Stimulated activated naive CD8-positive, alpha-beta T cell treated with anti-CD3 and anti-CD28 coated beads, Interleukin-15, Interleukin-2, amounts not matched to agents 100 ng/mL and 50 ng/mL, for 24 hours (primary cell): ENCODE measurements at regions not wholly inside any gene's neighbourhood (a gene's known extent, or its start where the extent isn't known, plus 50 kb on each side); places are given as distances from the start of the nearest gene placed in this dataset.

ENCODE experiments used
- H3K27ac Mint-ChIP-seq: one replicate; pipeline ENCODE4 v1.8.0; 2021; ENCODE audit warnings: mild to moderate bottlenecking, mixed read lengths
- H3K27me3 Mint-ChIP-seq: one replicate; pipeline ENCODE4 v1.8.0; 2021; ENCODE audit warnings: mixed read lengths
- H3K36me3 Mint-ChIP-seq: one replicate; pipeline ENCODE4 v1.8.0; 2021; ENCODE audit warnings: low read depth, mixed read lengths
- H3K4me1 Mint-ChIP-seq: one replicate; pipeline ENCODE4 v1.8.0; 2021; ENCODE audit warnings: low read depth, mixed read lengths
- H3K4me3 Mint-ChIP-seq: one replicate; pipeline ENCODE4 v1.8.0; 2021; ENCODE audit warnings: mild to moderate bottlenecking, mixed read lengths
- H3K9me3 Mint-ChIP-seq: one replicate; pipeline ENCODE4 v1.8.0; 2021; ENCODE audit warnings: mixed read lengths

DNA sequence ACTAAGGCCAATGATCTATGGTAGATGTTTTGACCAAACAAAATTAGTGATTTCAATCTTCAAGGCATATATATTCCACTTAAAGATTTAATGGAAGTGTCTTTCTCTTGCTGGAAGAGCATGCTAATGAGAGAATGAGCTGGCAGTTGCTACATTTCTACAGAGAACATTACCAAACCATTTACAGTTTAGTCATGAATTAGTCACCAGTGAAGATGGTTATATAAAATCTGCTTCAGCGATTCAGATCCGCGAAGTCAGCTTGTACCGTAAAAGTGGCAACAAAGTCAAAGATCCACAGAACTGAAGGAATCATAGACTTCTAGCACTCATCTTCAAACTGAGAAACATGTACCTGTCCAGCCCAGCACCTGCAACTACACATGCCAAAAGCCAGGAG, 156.3 kb downstream of the SLITRK5 start:
- Mint-ChIP-seq H3K4me3 (no peak overlapping the region), H3K9me3 (no peaks in the 10 kb centered on the region), H3K4me1 (no peaks in the 10 kb centered on the region), H3K27ac (no peak overlapping the region), H3K27me3 (no peaks in the 10 kb centered on the region), H3K36me3 (no peaks in the 10 kb centered on the region)

DNA sequence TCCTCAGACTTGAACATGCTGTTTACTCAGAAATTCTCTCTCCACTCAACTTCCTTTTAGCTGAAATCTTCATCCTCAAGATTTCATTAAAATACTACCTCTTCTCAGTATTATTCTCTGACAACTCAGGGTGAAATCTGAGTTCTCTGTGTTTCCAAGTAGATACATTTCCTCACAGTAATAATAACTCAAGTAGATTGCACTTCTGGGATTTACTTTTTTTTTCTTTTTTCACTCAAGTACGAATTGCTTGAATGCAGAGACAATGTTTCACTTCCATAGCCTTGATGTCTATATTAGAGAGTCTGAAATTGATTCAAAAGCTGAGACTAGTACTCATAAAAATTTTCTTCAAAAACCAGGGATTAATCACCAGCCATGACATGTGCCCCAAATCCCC, 166.4 kb downstream of the SLITRK5 start:
- H3K27ac Mint-ChIP-seq, result no peak overlapping the region
- no peaks in the 10 kb centered on the region for H3K9me3 Mint-ChIP-seq
- no peaks in the 10 kb centered on the region for H3K27me3 Mint-ChIP-seq
- H3K36me3 Mint-ChIP-seq, result no peaks in the 10 kb centered on the region
- H3K4me3 Mint-ChIP-seq, result no peak overlapping the region
- H3K4me1 Mint-ChIP-seq, result no peaks in the 10 kb centered on the region

DNA sequence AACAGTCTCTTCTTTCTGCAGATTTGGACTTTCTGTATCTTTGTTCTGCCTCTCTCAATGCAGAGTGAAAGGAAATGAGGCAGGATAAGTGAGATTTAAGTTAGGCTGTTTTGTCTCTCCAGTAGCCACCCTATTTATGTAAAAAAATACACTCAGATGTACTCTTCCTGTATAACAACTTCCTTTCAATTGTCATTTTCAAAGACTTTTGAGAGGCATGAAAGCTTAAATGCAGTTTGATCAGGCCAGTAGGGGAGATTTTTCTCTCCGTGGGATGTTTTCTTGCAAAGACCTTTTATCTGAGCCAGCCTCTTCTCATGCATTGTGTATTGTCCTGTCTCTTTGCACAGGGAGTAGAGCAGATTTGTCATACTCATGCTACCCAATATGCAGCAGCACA, 166.8 kb downstream of the SLITRK5 start:
- Mint-ChIP-seq H3K4me1 (no peaks in the 10 kb centered on the region), H3K9me3 (no peaks in the 10 kb centered on the region), H3K27me3 (no peaks in the 10 kb centered on the region), H3K4me3 (no peak overlapping the region), H3K36me3 (no peaks in the 10 kb centered on the region), H3K27ac (no peak overlapping the region)

DNA sequence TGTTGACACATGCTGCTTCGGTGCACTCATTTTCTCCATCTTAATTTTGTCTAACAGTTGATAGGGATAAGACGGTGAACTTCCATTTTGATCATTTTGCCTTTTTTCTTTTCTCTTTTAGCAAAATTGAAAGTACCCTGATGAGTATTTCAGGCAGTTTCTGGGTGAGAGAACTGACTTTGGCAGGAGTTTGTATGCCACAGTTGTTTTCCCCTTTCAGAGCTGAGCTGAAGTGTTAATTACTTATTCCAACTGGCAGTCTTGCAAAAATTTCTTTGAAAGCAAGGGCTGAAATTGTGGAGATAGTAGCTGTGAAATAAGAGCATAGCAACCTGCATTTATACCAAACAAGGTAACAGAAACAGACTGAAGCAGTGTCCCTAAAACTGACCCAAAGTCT, 180.2 kb downstream of the SLITRK5 start:
- H3K27me3 Mint-ChIP-seq, result no peaks in the 10 kb centered on the region
- H3K9me3 Mint-ChIP-seq, result peaks cover 18% of the 10 kb centered on the region
- no peaks in the 10 kb centered on the region for H3K36me3 Mint-ChIP-seq
- H3K27ac Mint-ChIP-seq, result no peak overlapping the region
- H3K4me1 Mint-ChIP-seq, result no peaks in the 10 kb centered on the region
- no peak overlapping the region for H3K4me3 Mint-ChIP-seq

DNA sequence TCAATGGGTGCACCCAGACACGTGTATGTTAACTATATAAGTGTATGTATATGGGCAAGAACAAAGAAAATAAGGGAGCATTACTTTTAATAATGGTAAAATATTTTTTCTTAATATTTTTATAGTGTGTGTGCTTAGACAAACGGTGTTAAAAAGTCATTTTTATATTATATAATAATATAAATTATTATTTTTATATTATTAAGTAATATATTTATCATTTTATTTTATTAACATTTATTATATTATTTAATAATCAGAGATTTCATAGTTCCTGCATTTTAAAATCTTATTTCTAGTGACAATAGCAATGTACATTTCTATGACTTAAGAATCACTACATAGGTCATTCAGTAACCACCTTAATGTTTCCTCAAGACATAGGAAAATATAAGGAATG, 184.4 kb downstream of the SLITRK5 start:
- Mint-ChIP-seq H3K4me3 (no peak overlapping the region), H3K9me3 (peaks cover 28% of the 10 kb centered on the region), H3K36me3 (no peaks in the 10 kb centered on the region), H3K4me1 (no peaks in the 10 kb centered on the region), H3K27me3 (no peaks in the 10 kb centered on the region), H3K27ac (no peak overlapping the region)

- Mint-ChIP-seq H3K27me3 (no peaks in the 10 kb centered on the region), H3K27ac (no peak overlapping the region), H3K9me3 (peaks cover 24% of the 10 kb centered on the region), H3K4me3 (no peak overlapping the region), H3K36me3 (no peaks in the 10 kb centered on the region), H3K4me1 (no peaks in the 10 kb centered on the region)
These were observed 188.1 kb downstream of the SLITRK5 start for GRCh38 chr13:87859261-87859660.

GRCh38 chr13:87867426-87867825, 196.3 kb downstream of the SLITRK5 start:
- Mint-ChIP-seq H3K4me1 (no peaks in the 10 kb centered on the region), H3K27ac (no peak overlapping the region), H3K36me3 (no peaks in the 10 kb centered on the region), H3K27me3 (no peaks in the 10 kb centered on the region), H3K4me3 (no peak overlapping the region), H3K9me3 (no peaks in the 10 kb centered on the region)

GRCh38 chr13:87868731-87869130, 197.6 kb downstream of the SLITRK5 start:
- no peak overlapping the region for H3K27ac Mint-ChIP-seq
- no peaks in the 10 kb centered on the region for H3K27me3 Mint-ChIP-seq
- H3K4me1 Mint-ChIP-seq, result no peaks in the 10 kb centered on the region
- no peak overlapping the region for H3K4me3 Mint-ChIP-seq
- no peaks in the 10 kb centered on the region for H3K36me3 Mint-ChIP-seq
- H3K9me3 Mint-ChIP-seq, result peaks cover 3% of the 10 kb centered on the region

- Mint-ChIP-seq H3K4me1 (no peaks in the 10 kb centered on the region), H3K27me3 (no peaks in the 10 kb centered on the region), H3K36me3 (no peaks in the 10 kb centered on the region), H3K27ac (no peak overlapping the region), H3K9me3 (peaks cover 3% of the 10 kb centered on the region), H3K4me3 (no peak overlapping the region)
These were observed 201.6 kb downstream of the SLITRK5 start for GRCh38 chr13:87872813-87873212.

- H3K36me3 Mint-ChIP-seq, result no peaks in the 10 kb centered on the region
- no peaks in the 10 kb centered on the region for H3K27me3 Mint-ChIP-seq
- no peak overlapping the region for H3K4me3 Mint-ChIP-seq
- H3K4me1 Mint-ChIP-seq, result no peaks in the 10 kb centered on the region
- no peak overlapping the region for H3K27ac Mint-ChIP-seq
- H3K9me3 Mint-ChIP-seq, result peaks cover 3% of the 10 kb centered on the region
These were observed 206.3 kb downstream of the SLITRK5 start for GRCh38 chr13:87877477-87877876.

- Mint-ChIP-seq H3K27me3 (no peaks in the 10 kb centered on the region), H3K4me3 (no peak overlapping the region), H3K4me1 (no peaks in the 10 kb centered on the region), H3K27ac (no peak overlapping the region), H3K36me3 (no peaks in the 10 kb centered on the region), H3K9me3 (peaks cover 3% of the 10 kb centered on the region)
These were observed 207.5 kb downstream of the SLITRK5 start for GRCh38 chr13:87878706-87879105.

- Mint-ChIP-seq H3K9me3 (peaks cover 10% of the 10 kb centered on the region), H3K36me3 (no peaks in the 10 kb centered on the region), H3K4me3 (no peak overlapping the region), H3K4me1 (no peaks in the 10 kb centered on the region), H3K27me3 (no peaks in the 10 kb centered on the region), H3K27ac (no peak overlapping the region)
These were observed 213.7 kb downstream of the SLITRK5 start for GRCh38 chr13:87884884-87885283.

DNA sequence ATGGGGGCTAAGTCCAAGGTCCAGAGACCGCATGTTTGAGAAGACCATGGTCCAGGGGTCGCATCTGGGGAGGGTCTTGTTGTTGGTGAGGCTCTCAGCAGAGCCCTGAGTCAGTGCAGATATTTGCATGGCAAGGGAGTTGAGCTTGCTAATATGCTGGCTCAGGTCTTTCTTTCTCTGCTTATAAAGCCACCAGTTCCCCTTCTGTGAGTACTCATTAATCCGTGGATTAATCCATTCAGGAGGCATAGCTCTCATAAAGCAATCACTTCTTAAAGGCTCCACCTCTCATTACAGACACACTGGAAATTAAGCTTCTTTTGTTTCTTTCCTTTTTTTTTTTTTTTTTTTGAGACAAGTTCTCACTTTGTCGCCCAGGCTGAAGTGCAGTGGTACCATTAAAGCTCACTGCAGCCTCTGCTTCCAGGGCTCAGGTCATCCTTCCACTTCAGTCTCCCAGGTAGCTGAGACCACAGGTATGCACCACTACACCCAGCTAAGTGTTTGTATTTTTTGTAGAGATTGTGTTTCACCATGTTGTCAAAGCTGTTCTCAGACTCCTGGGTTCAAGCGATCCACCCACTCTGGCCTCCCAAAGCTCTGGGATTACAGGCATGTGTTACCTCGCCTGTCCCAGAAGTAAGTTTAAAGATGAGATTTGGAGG, 216.4 kb downstream of the SLITRK5 start:
- no peak overlapping the region for H3K4me3 Mint-ChIP-seq
- no peaks in the 10 kb centered on the region for H3K4me1 Mint-ChIP-seq
- H3K27ac Mint-ChIP-seq, result no peak overlapping the region
- no peaks in the 10 kb centered on the region for H3K36me3 Mint-ChIP-seq
- H3K27me3 Mint-ChIP-seq, result no peaks in the 10 kb centered on the region
- H3K9me3 Mint-ChIP-seq, result peaks cover 10% of the 10 kb centered on the region

DNA sequence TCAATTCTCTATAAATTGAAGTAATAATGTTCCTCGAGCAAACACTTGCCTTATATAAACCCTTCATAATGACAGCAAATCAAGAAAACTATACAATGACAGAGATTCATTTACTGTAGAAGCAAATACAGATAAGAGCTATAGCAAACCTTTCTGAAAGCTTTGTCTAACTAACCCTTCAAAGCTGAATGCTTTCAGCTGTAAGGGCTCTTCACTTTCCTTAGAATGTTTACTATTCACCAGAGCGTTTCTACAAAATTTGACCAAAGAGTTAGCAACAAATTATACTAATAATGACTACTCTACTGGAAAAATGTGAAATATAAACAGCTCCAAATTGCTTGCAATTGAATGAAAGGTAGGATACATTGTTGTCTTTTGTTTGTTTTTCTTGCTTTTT, 218.1 kb downstream of the SLITRK5 start:
- Mint-ChIP-seq H3K27me3 (no peaks in the 10 kb centered on the region), H3K4me3 (no peak overlapping the region), H3K36me3 (no peaks in the 10 kb centered on the region), H3K27ac (no peak overlapping the region), H3K9me3 (peaks cover 13% of the 10 kb centered on the region), H3K4me1 (no peaks in the 10 kb centered on the region)

- Mint-ChIP-seq H3K4me3 (no peak overlapping the region), H3K36me3 (no peaks in the 10 kb centered on the region), H3K27me3 (no peaks in the 10 kb centered on the region), H3K9me3 (peaks cover 8% of the 10 kb centered on the region), H3K27ac (no peak overlapping the region), H3K4me1 (no peaks in the 10 kb centered on the region)
These were observed 222.0 kb downstream of the SLITRK5 start for GRCh38 chr13:87893186-87893585.

GRCh38 chr13:87894059-87894458, 222.9 kb downstream of the SLITRK5 start:
- Mint-ChIP-seq H3K27ac (no peak overlapping the region), H3K4me1 (no peaks in the 10 kb centered on the region), H3K36me3 (no peaks in the 10 kb centered on the region), H3K4me3 (no peak overlapping the region), H3K9me3 (peaks cover 8% of the 10 kb centered on the region), H3K27me3 (no peaks in the 10 kb centered on the region)
